HEK293 (cell line): ENCODE measurements at regions not wholly inside any gene's neighbourhood (a gene's known extent, or its start where the extent isn't known, plus 50 kb on each side); places are given as distances from the start of the nearest gene placed in this dataset.

ENCODE experiments used
- CTCF ChIA-PET: fragments of 350-600 bp; formaldehyde crosslinking; extraction: SDS; loops from one replicate; lab custom pipeline; 2021; ENCODE audit warnings: antibody characterized with exemption; lab: Yijun Ruan, JAX
- POLR2A ChIA-PET: fragments of 300-600 bp; formaldehyde crosslinking; extraction: SDS; loops from one replicate; lab custom pipeline; 2020; ENCODE audit warnings: antibody characterized with exemption, inconsistent platforms; lab: Yijun Ruan, JAX
- H3K27ac ChIP-seq: fragments of 200-500 bp; sonication (Bioruptor generic); 2 replicates; pipeline ENCODE4 v1.5.1; 2014; ENCODE audit warnings: low read depth, low read length, control low read depth, inconsistent platforms; ENCODE audit errors: extremely low read depth
- H3K36me3 ChIP-seq, 2 experiments: fragments of 200-500 bp in 1 of 2; sonication (Bioruptor generic) in 1 of 2; 1 replicate in 1 of 2; 2 replicates in 1 of 2; pipeline ENCODE4 v1.5.1; 2014 to 2017; ENCODE audit warnings: inconsistent platforms in 2 of 2, low read length in 2 of 2; ENCODE audit not compliant: control insufficient read depth in 2 of 2, insufficient read depth in 1 of 2
- H3K4me1 ChIP-seq: fragments of 200-500 bp; sonication (Bioruptor generic); 2 replicates; pipeline ENCODE4 v1.5.1; 2014; ENCODE audit warnings: mild to moderate bottlenecking, low read length, inconsistent platforms; ENCODE audit not compliant: control insufficient read depth, insufficient read depth
- H3K4me3 ChIP-seq: 2 replicates; pipeline ENCODE4 v1.5.1; 2011; ENCODE audit warnings: low read depth, mild to moderate bottlenecking, control low read depth, low read length, moderate library complexity
- H3K9me3 ChIP-seq: fragments of 200-500 bp; sonication (Bioruptor generic); 2 replicates; pipeline ENCODE4 v1.5.1; 2014; ENCODE audit warnings: low read depth, low read length, inconsistent platforms; ENCODE audit not compliant: control insufficient read depth, insufficient read depth
- GLIS1 ChIP-seq: fragments of 450-650 bp; formaldehyde crosslinking; IDR thresholded peaks from 2 replicates; pipeline ENCODE4 v1.5.1; 2016; ENCODE audit warnings: missing biosample characterization, missing genetic modification characterization
- KLF10 ChIP-seq: fragments of 450-650 bp; IDR thresholded peaks from 2 replicates; pipeline ENCODE4 v1.5.1; 2018; ENCODE audit warnings: missing biosample characterization, mild to moderate bottlenecking, missing genetic modification characterization
- KLF9 ChIP-seq: fragments of 450-650 bp; formaldehyde crosslinking; IDR thresholded peaks from 2 replicates; pipeline ENCODE4 v1.5.1; 2016; ENCODE audit warnings: missing biosample characterization, missing genetic modification characterization, low read depth
- OVOL3 ChIP-seq: fragments of 450-650 bp; formaldehyde crosslinking; IDR thresholded peaks from 2 replicates; pipeline ENCODE4 v1.5.1; 2016; ENCODE audit warnings: missing biosample characterization, missing genetic modification characterization
- ZBTB8A ChIP-seq: fragments of 450-650 bp; formaldehyde crosslinking; IDR thresholded peaks from 2 replicates; pipeline ENCODE4 v1.5.1; 2016; ENCODE audit warnings: missing biosample characterization, missing genetic modification characterization
- ZFP37 ChIP-seq: fragments of 450-650 bp; formaldehyde crosslinking; IDR thresholded peaks from 2 replicates; pipeline ENCODE4 v1.5.1; 2016; ENCODE audit warnings: missing biosample characterization, missing genetic modification characterization
- ZIC2 ChIP-seq: fragments of 450-650 bp; formaldehyde crosslinking; IDR thresholded peaks from 2 replicates; pipeline ENCODE4 v1.5.1; 2016; ENCODE audit warnings: missing biosample characterization, missing genetic modification characterization
- ZNF112 ChIP-seq: fragments of 450-650 bp; formaldehyde crosslinking; IDR thresholded peaks from 2 replicates; pipeline ENCODE4 v1.5.0; 2017; ENCODE audit warnings: missing biosample characterization, missing genetic modification characterization
- ZNF169 ChIP-seq: fragments of 450-650 bp; formaldehyde crosslinking; IDR thresholded peaks from 2 replicates; pipeline ENCODE4 v1.5.1; 2016; ENCODE audit warnings: missing biosample characterization, missing genetic modification characterization
- ZNF2 ChIP-seq: fragments of 450-650 bp; formaldehyde crosslinking; IDR thresholded peaks from 2 replicates; pipeline ENCODE4 v1.5.1; 2016; ENCODE audit warnings: missing biosample characterization, missing genetic modification characterization
- ZNF341 ChIP-seq: fragments of 450-650 bp; formaldehyde crosslinking; IDR thresholded peaks from 2 replicates; pipeline ENCODE4; 2016; ENCODE audit warnings: low read depth, missing biosample characterization, missing genetic modification characterization
- ZNF433 ChIP-seq: fragments of 450-650 bp; formaldehyde crosslinking; IDR thresholded peaks from 2 replicates; pipeline ENCODE4 v1.5.1; 2016; ENCODE audit warnings: missing biosample characterization, missing genetic modification characterization, low read depth
- ZNF521 ChIP-seq: fragments of 450-650 bp; formaldehyde crosslinking; IDR thresholded peaks from 2 replicates; pipeline ENCODE4 v1.5.1; 2017; ENCODE audit warnings: missing biosample characterization, mild to moderate bottlenecking, missing genetic modification characterization
- ZNF549 ChIP-seq: fragments of 450-650 bp; IDR thresholded peaks from 2 replicates; pipeline ENCODE4 v1.5.1; 2018; ENCODE audit warnings: missing biosample characterization, missing genetic modification characterization, mild to moderate bottlenecking, inconsistent platforms, moderate library complexity
- ZNF596 ChIP-seq: fragments of 450-650 bp; IDR thresholded peaks from 2 replicates; pipeline ENCODE4 v1.5.0; 2018; ENCODE audit warnings: missing biosample characterization, mild to moderate bottlenecking, missing genetic modification characterization, moderate library complexity
- ZNF654 ChIP-seq: fragments of 450-650 bp; formaldehyde crosslinking; IDR thresholded peaks from 2 replicates; pipeline ENCODE4 v1.5.1; 2016; ENCODE audit warnings: low read depth, missing biosample characterization, missing genetic modification characterization
- ZNF677 ChIP-seq: fragments of 450-650 bp; IDR thresholded peaks from 2 replicates; pipeline ENCODE4 v1.5.0; 2018; ENCODE audit warnings: missing biosample characterization, mild to moderate bottlenecking, missing genetic modification characterization, moderate library complexity
- ZSCAN23 ChIP-seq: fragments of 450-650 bp; formaldehyde crosslinking; IDR thresholded peaks from 2 replicates; pipeline ENCODE4 v1.5.1; 2016; ENCODE audit warnings: missing biosample characterization, missing genetic modification characterization
- TF ChIP-seq, protein P1 (sequence below): fragments of 450-650 bp; formaldehyde crosslinking; IDR thresholded peaks from 2 replicates; pipeline ENCODE4 v1.5.1; 2016; ENCODE audit warnings: missing biosample characterization, missing genetic modification characterization
- TF ChIP-seq, protein P2 (sequence below): fragments of 450-650 bp; formaldehyde crosslinking; IDR thresholded peaks from 2 replicates; pipeline ENCODE4 v1.5.1; 2017; ENCODE audit warnings: missing biosample characterization, mild to moderate bottlenecking, missing genetic modification characterization, moderate library complexity
- TF ChIP-seq, protein P3 (sequence below): fragments of 450-650 bp; formaldehyde crosslinking; IDR thresholded peaks from 2 replicates; pipeline ENCODE4 v1.5.1; 2016; ENCODE audit warnings: missing biosample characterization, missing genetic modification characterization

GRCh38 chr5:112685931-112686330 lies 51.8 kb upstream of the APC start:
- ChIA-PET CTCF (interaction anchor here (0.6 to 1.2 kb wide), 3 partner anchors 71 to 483 kb away, joined by 3 to 5 read pairs (median 4); no protein-coding TSS in a partner anchor), POLR2A (no interaction called here)

GRCh38 chr5:112686675-112687074 lies 51.0 kb upstream of the APC start:
- Histone ChIP-seq H3K4me3 (no peak overlapping the region), H3K9me3 (no peaks in the 10 kb centered on the region), H3K27ac (no peak overlapping the region), H3K36me3 (no peaks in the 10 kb centered on the region), H3K4me1 (no peaks in the 10 kb centered on the region)
- POLR2A ChIA-PET = no interaction called here
- CTCF ChIA-PET = interaction anchor here (0.7 kb wide), 1 partner anchor 919 kb away, joined by 3 read pairs; no protein-coding TSS in a partner anchor
- TF ChIP-seq, protein P1, sequence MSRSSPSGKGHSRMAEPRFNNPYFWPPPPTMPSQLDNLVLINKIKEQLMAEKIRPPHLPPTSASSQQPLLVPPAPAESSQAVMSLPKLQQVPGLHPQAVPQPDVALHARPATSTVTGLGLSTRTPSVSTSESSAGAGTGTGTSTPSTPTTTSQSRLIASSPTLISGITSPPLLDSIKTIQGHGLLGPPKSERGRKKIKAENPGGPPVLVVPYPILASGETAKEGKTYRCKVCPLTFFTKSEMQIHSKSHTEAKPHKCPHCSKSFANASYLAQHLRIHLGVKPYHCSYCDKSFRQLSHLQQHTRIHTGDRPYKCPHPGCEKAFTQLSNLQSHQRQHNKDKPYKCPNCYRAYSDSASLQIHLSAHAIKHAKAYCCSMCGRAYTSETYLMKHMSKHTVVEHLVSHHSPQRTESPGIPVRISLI = no peak
- TF ChIP-seq ZFP37 (no peak), ZNF2 (tag by site-specific recombination) (no peak), KLF10 (tag by site-specific recombination) (no peak), ZBTB8A (tag by site-specific recombination) (no peak), ZSCAN23 (no peak), KLF9 (tag by site-specific recombination) (no peak), ZNF433 (no peak), OVOL3 (tag by site-specific recombination) (no peak), ZNF112 (tag by site-specific recombination) (no peak), ZNF169 (tag by site-specific recombination) (no peak), ZNF654 (tag by site-specific recombination) (no peak), ZNF677 (no peak), ZIC2 (tag by site-specific recombination) (no peak), ZNF549 (no peak), ZNF521 (no peak), ZNF341 (no peak), ZNF596 (no peak)

More at GRCh38 chr5:112685931-112686330, 51.8 kb upstream of the APC start:
- Histone ChIP-seq H3K4me3 (no peak overlapping the region), H3K27ac (no peak overlapping the region), H3K4me1 (no peaks in the 10 kb centered on the region), H3K36me3 (no peaks in the 10 kb centered on the region), H3K9me3 (no peaks in the 10 kb centered on the region)
- TF ChIP-seq, protein P2, sequence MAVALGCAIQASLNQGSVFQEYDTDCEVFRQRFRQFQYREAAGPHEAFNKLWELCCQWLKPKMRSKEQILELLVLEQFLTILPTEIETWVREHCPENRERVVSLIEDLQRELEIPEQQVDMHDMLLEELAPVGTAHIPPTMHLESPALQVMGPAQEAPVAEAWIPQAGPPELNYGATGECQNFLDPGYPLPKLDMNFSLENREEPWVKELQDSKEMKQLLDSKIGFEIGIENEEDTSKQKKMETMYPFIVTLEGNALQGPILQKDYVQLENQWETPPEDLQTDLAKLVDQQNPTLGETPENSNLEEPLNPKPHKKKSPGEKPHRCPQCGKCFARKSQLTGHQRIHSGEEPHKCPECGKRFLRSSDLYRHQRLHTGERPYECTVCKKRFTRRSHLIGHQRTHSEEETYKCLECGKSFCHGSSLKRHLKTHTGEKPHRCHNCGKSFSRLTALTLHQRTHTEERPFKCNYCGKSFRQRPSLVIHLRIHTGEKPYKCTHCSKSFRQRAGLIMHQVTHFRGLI (tag by site-specific recombination) = no peak
- TF ChIP-seq, protein P3, sequence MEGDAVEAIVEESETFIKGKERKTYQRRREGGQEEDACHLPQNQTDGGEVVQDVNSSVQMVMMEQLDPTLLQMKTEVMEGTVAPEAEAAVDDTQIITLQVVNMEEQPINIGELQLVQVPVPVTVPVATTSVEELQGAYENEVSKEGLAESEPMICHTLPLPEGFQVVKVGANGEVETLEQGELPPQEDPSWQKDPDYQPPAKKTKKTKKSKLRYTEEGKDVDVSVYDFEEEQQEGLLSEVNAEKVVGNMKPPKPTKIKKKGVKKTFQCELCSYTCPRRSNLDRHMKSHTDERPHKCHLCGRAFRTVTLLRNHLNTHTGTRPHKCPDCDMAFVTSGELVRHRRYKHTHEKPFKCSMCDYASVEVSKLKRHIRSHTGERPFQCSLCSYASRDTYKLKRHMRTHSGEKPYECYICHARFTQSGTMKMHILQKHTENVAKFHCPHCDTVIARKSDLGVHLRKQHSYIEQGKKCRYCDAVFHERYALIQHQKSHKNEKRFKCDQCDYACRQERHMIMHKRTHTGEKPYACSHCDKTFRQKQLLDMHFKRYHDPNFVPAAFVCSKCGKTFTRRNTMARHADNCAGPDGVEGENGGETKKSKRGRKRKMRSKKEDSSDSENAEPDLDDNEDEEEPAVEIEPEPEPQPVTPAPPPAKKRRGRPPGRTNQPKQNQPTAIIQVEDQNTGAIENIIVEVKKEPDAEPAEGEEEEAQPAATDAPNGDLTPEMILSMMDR = no peak

GRCh38 chr5:112687306-112687705 lies 50.4 kb upstream of the APC start:
- ChIA-PET CTCF (no interaction called here), POLR2A (no interaction called here)
- TF ChIP-seq GLIS1 (tag by site-specific recombination) = no peak
- Histone ChIP-seq H3K27ac (no peak overlapping the region), H3K36me3 (no peaks in the 10 kb centered on the region), H3K9me3 (no peaks in the 10 kb centered on the region), H3K4me1 (no peaks in the 10 kb centered on the region), H3K4me3 (no peak overlapping the region)
